SIG-M5 treated with dmso at 0.1 percent for 504 hours (cell line): ENCODE measurements at regions not wholly inside any gene's neighbourhood (a gene's known extent, or its start where the extent isn't known, plus 50 kb on each side); places are given as distances from the start of the nearest gene placed in this dataset.

Experiments used
- DNase-seq: peaks from one replicate; lab custom pipeline; 2025; ENCODE audit not compliant: unreplicated experiment; lab: John Stamatoyannopoulos, UW

GRCh38 chr14:62081951-62082350 lies 319.7 kb downstream of the SNAPC1 start:
- DNase-seq: no peak

- no peak for DNase-seq
Measured at GRCh38 chr14:62082779-62083178, 320.6 kb downstream of the SNAPC1 start.

GRCh38 chr14:62084020-62084419 lies 321.8 kb downstream of the SNAPC1 start:
- DNase-seq: no peak

- DNase-seq: no peak
Measured at GRCh38 chr14:62087191-62087590, 325.0 kb downstream of the SNAPC1 start.

- DNase-seq: no peak
Measured at GRCh38 chr14:62093736-62094135, 331.5 kb downstream of the SNAPC1 start.

- peak; percentile 2 for DNase-seq
Measured at GRCh38 chr14:62097072-62097471, 334.9 kb downstream of the SNAPC1 start.

GRCh38 chr14:62097824-62098223 lies 335.6 kb downstream of the SNAPC1 start:
- DNase-seq: no peak

GRCh38 chr14:62098357-62098756 lies 336.1 kb downstream of the SNAPC1 start:
- no peak for DNase-seq

- DNase-seq: no peak
Measured at GRCh38 chr14:62099091-62099490, 336.9 kb downstream of the SNAPC1 start.

- no peak for DNase-seq
Measured at GRCh38 chr14:62101189-62101588, 339.0 kb downstream of the SNAPC1 start.

GRCh38 chr14:62101673-62102348 lies 339.6 kb downstream of the SNAPC1 start:
- DNase-seq: no peak

- DNase-seq: no peak
Measured at GRCh38 chr14:62102349-62102725, 340.1 kb downstream of the SNAPC1 start.

GRCh38 chr14:62103464-62103863 lies 341.2 kb downstream of the SNAPC1 start:
- DNase-seq: no peak

GRCh38 chr14:62110941-62111340 lies 348.7 kb downstream of the SNAPC1 start:
- no peak for DNase-seq

GRCh38 chr14:62117010-62117750 lies 355.0 kb downstream of the SNAPC1 start:
- DNase-seq: no peak

- DNase-seq: no peak
Measured at GRCh38 chr14:62117751-62118105, 355.5 kb downstream of the SNAPC1 start.

GRCh38 chr14:62118461-62118860 lies 356.2 kb downstream of the SNAPC1 start:
- DNase-seq: no peak

- no peak for DNase-seq
Measured at GRCh38 chr14:62118871-62119270, 356.7 kb downstream of the SNAPC1 start.

- no peak for DNase-seq
Measured at GRCh38 chr14:62123961-62124360, 361.7 kb downstream of the SNAPC1 start.

GRCh38 chr14:62125793-62126192 lies 363.6 kb downstream of the SNAPC1 start:
- no peak for DNase-seq

GRCh38 chr14:62126879-62127478 lies 364.8 kb downstream of the SNAPC1 start:
- DNase-seq: peak; percentile 55

GRCh38 chr14:62130441-62130840 lies 368.2 kb downstream of the SNAPC1 start:
- DNase-seq: no peak
